ENCODE measurements at regions not wholly inside any gene's neighbourhood (a gene's known extent, or its start where the extent isn't known, plus 50 kb on each side); places are given as distances from the start of the nearest gene placed in this dataset.
A peak's percentile ranks its signal among the peaks of the same experiment; 100 is the strongest.

DNA sequence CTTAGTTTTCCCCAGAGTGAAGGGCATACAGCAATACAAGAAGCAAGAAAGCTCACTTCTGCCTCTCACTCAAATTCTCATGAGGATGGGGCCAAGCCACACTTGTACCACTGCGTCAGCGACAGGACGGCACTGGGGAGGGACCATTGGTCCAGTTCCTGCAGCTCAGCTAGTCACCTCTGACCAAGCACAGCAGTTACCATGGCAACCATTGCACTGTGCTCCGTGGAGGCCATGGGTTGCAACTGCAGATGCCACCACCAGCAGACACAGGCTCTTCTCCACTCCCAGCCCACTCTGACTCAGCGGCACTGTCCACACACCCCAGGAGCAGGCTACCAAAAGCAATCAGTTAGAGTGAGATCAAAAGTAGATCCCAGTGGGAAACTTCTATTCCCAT, 441.1 kb upstream of the ARID1B start:
- no peak overlapping the region for H4K8ac ChIP-seq (ENCODE audit: low read length)
- H3K27ac ChIP-seq (ENCODE audit: low read length, poor library complexity, severe bottlenecking): no peak overlapping the region
- H3K4me3 ChIP-seq (ENCODE audit: insufficient read depth in 1 of 2, low read depth in 1 of 2, low read length in 2 of 2): no peak overlapping the region
- no peaks in the 10 kb centered on the region for H3K36me3 ChIP-seq (ENCODE audit: control insufficient read depth in 1 of 2, insufficient read depth in 2 of 2, low read depth in 1 of 2, low read length in 2 of 2)
- no peak overlapping the region for H3K4ac ChIP-seq (ENCODE audit: low read depth in 1 of 2, low read length in 2 of 2)
- no peak overlapping the region for H2BK120ac ChIP-seq (ENCODE audit: low read depth, low read length)
- H3K23ac ChIP-seq (ENCODE audit: low read length in 2 of 2): no peak overlapping the region
- no peak overlapping the region for H2BK15ac ChIP-seq (ENCODE audit: low read depth, poor library complexity, severe bottlenecking)
- H3K79me1 ChIP-seq (replicated peaks; ENCODE audit: low read length, poor library complexity, severe bottlenecking): no peaks in the 10 kb centered on the region
- DNase-seq: peak; percentile 3
- H4K91ac ChIP-seq (ENCODE audit: low read length): peak overlapping the region; percentile 78
- no peak overlapping the region for H3K14ac ChIP-seq (ENCODE audit: low read length in 2 of 2)
- no peaks in the 10 kb centered on the region for H3K27me3 ChIP-seq (ENCODE audit: control insufficient read depth in 1 of 2, insufficient read depth in 1 of 2, low read length in 2 of 2)
- H2AFZ ChIP-seq (ENCODE audit: low read depth, low read length): no peak overlapping the region
- H3K18ac ChIP-seq (ENCODE audit: low read depth in 1 of 2, low read length in 2 of 2): no peak overlapping the region
- H2AK5ac ChIP-seq (ENCODE audit: low read length, severe bottlenecking): no peak overlapping the region
- WGBS: 74% methylated on average over 5 of the region's 5 CpGs
- H2BK12ac ChIP-seq (ENCODE audit: low read length in 2 of 2): no peak overlapping the region
- peaks cover 30% of the 10 kb centered on the region for H3K9me3 ChIP-seq (ENCODE audit: control insufficient read depth, low read length)
- peaks cover 3% of the 10 kb centered on the region for H3K4me1 ChIP-seq (ENCODE audit: control insufficient read depth, insufficient read depth, low read depth, low read length)
- H3K4me2 ChIP-seq (ENCODE audit: low read length, poor library complexity, severe bottlenecking): no peak overlapping the region
- no peak overlapping the region for H2BK5ac ChIP-seq (ENCODE audit: low read depth, low read length, poor library complexity, severe bottlenecking)
- no peak overlapping the region for H3K9ac ChIP-seq (ENCODE audit: low read length)

DNA sequence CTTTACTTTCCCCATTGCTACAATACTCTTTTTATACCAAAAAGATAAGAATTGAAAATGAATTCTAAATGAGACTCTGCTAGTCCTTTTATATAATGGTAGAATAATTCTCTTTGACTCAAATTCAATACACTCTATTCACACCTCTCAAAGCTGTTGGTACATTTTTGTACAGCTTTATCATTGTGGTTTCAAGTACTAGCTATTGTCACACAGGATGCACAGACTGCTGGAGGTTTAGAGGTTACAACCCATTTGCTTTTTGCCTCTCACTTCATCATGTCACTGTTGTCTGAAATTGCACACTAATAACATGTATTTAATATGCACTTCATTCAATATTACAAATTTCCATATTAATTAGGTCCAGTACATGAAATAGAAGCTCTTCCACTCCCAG, 442.2 kb upstream of the ARID1B start:
- Histone ChIP-seq H3K14ac (ENCODE audit: low read length in 2 of 2) (no peak overlapping the region), H3K4me1 (ENCODE audit: control insufficient read depth, insufficient read depth, low read depth, low read length) (peaks cover 3% of the 10 kb centered on the region), H3K23ac (ENCODE audit: low read length in 2 of 2) (no peak overlapping the region), H2BK5ac (ENCODE audit: low read depth, low read length, poor library complexity, severe bottlenecking) (no peak overlapping the region), H3K27me3 (ENCODE audit: control insufficient read depth in 1 of 2, insufficient read depth in 1 of 2, low read length in 2 of 2) (no peaks in the 10 kb centered on the region), H3K27ac (ENCODE audit: low read length, poor library complexity, severe bottlenecking) (no peak overlapping the region), H2BK12ac (ENCODE audit: low read length in 2 of 2) (no peak overlapping the region), H2BK120ac (ENCODE audit: low read depth, low read length) (no peak overlapping the region), H3K18ac (ENCODE audit: low read depth in 1 of 2, low read length in 2 of 2) (no peak overlapping the region), H4K91ac (ENCODE audit: low read length) (no peak overlapping the region), H3K4ac (ENCODE audit: low read depth in 1 of 2, low read length in 2 of 2) (no peak overlapping the region), H3K4me2 (ENCODE audit: low read length, poor library complexity, severe bottlenecking) (no peak overlapping the region), H4K8ac (ENCODE audit: low read length) (no peak overlapping the region), H2AK5ac (ENCODE audit: low read length, severe bottlenecking) (no peak overlapping the region), H3K4me3 (ENCODE audit: insufficient read depth in 1 of 2, low read depth in 1 of 2, low read length in 2 of 2) (no peak overlapping the region), H3K36me3 (ENCODE audit: control insufficient read depth in 1 of 2, insufficient read depth in 2 of 2, low read depth in 1 of 2, low read length in 2 of 2) (no peaks in the 10 kb centered on the region), H2BK15ac (ENCODE audit: low read depth, poor library complexity, severe bottlenecking) (no peak overlapping the region), H3K79me1 (replicated peaks; ENCODE audit: low read length, poor library complexity, severe bottlenecking) (no peaks in the 10 kb centered on the region), H3K9me3 (ENCODE audit: control insufficient read depth, low read length) (peaks cover 30% of the 10 kb centered on the region), H3K9ac (ENCODE audit: low read length) (no peak overlapping the region), H2AFZ (ENCODE audit: low read depth, low read length) (no peak overlapping the region)
- no peak for DNase-seq

- Histone ChIP-seq H2AK5ac (ENCODE audit: low read length, severe bottlenecking) (no peak overlapping the region), H2BK12ac (ENCODE audit: low read length in 2 of 2) (no peak overlapping the region), H2BK15ac (ENCODE audit: low read depth, poor library complexity, severe bottlenecking) (no peak overlapping the region), H3K14ac (ENCODE audit: low read length in 2 of 2) (no peak overlapping the region), H3K9me3 (ENCODE audit: control insufficient read depth, low read length) (peaks cover 20% of the 10 kb centered on the region), H2AFZ (ENCODE audit: low read depth, low read length) (no peak overlapping the region), H3K36me3 (ENCODE audit: control insufficient read depth in 1 of 2, insufficient read depth in 2 of 2, low read depth in 1 of 2, low read length in 2 of 2) (no peaks in the 10 kb centered on the region), H3K4me3 (ENCODE audit: insufficient read depth in 1 of 2, low read depth in 1 of 2, low read length in 2 of 2) (no peak overlapping the region), H3K4me1 (ENCODE audit: control insufficient read depth, insufficient read depth, low read depth, low read length) (no peaks in the 10 kb centered on the region), H3K27me3 (ENCODE audit: control insufficient read depth in 1 of 2, insufficient read depth in 1 of 2, low read length in 2 of 2) (no peaks in the 10 kb centered on the region), H3K79me1 (replicated peaks; ENCODE audit: low read length, poor library complexity, severe bottlenecking) (no peaks in the 10 kb centered on the region), H3K23ac (ENCODE audit: low read length in 2 of 2) (no peak overlapping the region), H4K8ac (ENCODE audit: low read length) (no peak overlapping the region), H3K27ac (ENCODE audit: low read length, poor library complexity, severe bottlenecking) (no peak overlapping the region), H4K91ac (ENCODE audit: low read length) (no peak overlapping the region), H2BK120ac (ENCODE audit: low read depth, low read length) (no peak overlapping the region), H3K9ac (ENCODE audit: low read length) (no peak overlapping the region), H3K4me2 (ENCODE audit: low read length, poor library complexity, severe bottlenecking) (no peak overlapping the region), H3K18ac (ENCODE audit: low read depth in 1 of 2, low read length in 2 of 2) (no peak overlapping the region), H3K4ac (ENCODE audit: low read depth in 1 of 2, low read length in 2 of 2) (no peak overlapping the region), H2BK5ac (ENCODE audit: low read depth, low read length, poor library complexity, severe bottlenecking) (no peak overlapping the region)
- no peak for DNase-seq
- WGBS: no CpG with 5 or more reads among the region's 2 CpGs
Observed at GRCh38 chr6:156319707-156320106, 457.5 kb upstream of the ARID1B start.

GRCh38 chr6:156316583-156317125, 460.5 kb upstream of the ARID1B start:
- no peaks in the 10 kb centered on the region for H3K27me3 ChIP-seq (ENCODE audit: control insufficient read depth in 1 of 2, insufficient read depth in 1 of 2, low read length in 2 of 2)
- no peak overlapping the region for H2BK15ac ChIP-seq (ENCODE audit: low read depth, poor library complexity, severe bottlenecking)
- no peaks in the 10 kb centered on the region for H3K4me1 ChIP-seq (ENCODE audit: control insufficient read depth, insufficient read depth, low read depth, low read length)
- no peaks in the 10 kb centered on the region for H3K36me3 ChIP-seq (ENCODE audit: control insufficient read depth in 1 of 2, insufficient read depth in 2 of 2, low read depth in 1 of 2, low read length in 2 of 2)
- H2BK5ac ChIP-seq (ENCODE audit: low read depth, low read length, poor library complexity, severe bottlenecking): no peak overlapping the region
- no peak overlapping the region for H3K18ac ChIP-seq (ENCODE audit: low read depth in 1 of 2, low read length in 2 of 2)
- H4K8ac ChIP-seq (ENCODE audit: low read length): no peak overlapping the region
- no peak overlapping the region for H3K23ac ChIP-seq (ENCODE audit: low read length in 2 of 2)
- no peak overlapping the region for H2BK12ac ChIP-seq (ENCODE audit: low read length in 2 of 2)
- no peak overlapping the region for H2AFZ ChIP-seq (ENCODE audit: low read depth, low read length)
- no peaks in the 10 kb centered on the region for H3K79me1 ChIP-seq (replicated peaks; ENCODE audit: low read length, poor library complexity, severe bottlenecking)
- H3K9ac ChIP-seq (ENCODE audit: low read length): no peak overlapping the region
- DNase-seq: no peak
- no peak overlapping the region for H3K4me2 ChIP-seq (ENCODE audit: low read length, poor library complexity, severe bottlenecking)
- H4K91ac ChIP-seq (ENCODE audit: low read length): no peak overlapping the region
- H2BK120ac ChIP-seq (ENCODE audit: low read depth, low read length): no peak overlapping the region
- H3K4me3 ChIP-seq (ENCODE audit: insufficient read depth in 1 of 2, low read depth in 1 of 2, low read length in 2 of 2): no peak overlapping the region
- no peak overlapping the region for H3K27ac ChIP-seq (ENCODE audit: low read length, poor library complexity, severe bottlenecking)
- H3K14ac ChIP-seq (ENCODE audit: low read length in 2 of 2): no peak overlapping the region
- H2AK5ac ChIP-seq (ENCODE audit: low read length, severe bottlenecking): no peak overlapping the region
- WGBS: 82% methylated on average over 11 of the region's 11 CpGs
- H3K9me3 ChIP-seq (ENCODE audit: control insufficient read depth, low read length): peaks cover 12% of the 10 kb centered on the region
- no peak overlapping the region for H3K4ac ChIP-seq (ENCODE audit: low read depth in 1 of 2, low read length in 2 of 2)
